CD14-positive monocyte (primary cell): ENCODE measurements at regions not wholly inside any gene's neighbourhood (a gene's known extent, or its start where the extent isn't known, plus 50 kb on each side); places are given as distances from the start of the nearest gene placed in this dataset.

Experiments
- DNase-seq, 3 donors: peaks; one replicate each; pipeline ENCODE4 v3.0.0-alpha.2; 2011 to 2022
- H2AFZ ChIP-seq: 2 replicates; pipeline ENCODE4 v1.6.0; 2012; ENCODE audit warnings: mild to moderate bottlenecking, low read depth, low read length, inconsistent platforms; ENCODE audit not compliant: insufficient read depth, poor library complexity, severe bottlenecking
- H3K27ac ChIP-seq, 2 donors: 1 replicate in 1 of 2; 2 replicates in 1 of 2; pipeline ENCODE4 v1.5.1; 2012 to 2013; ENCODE audit warnings: low read length in 2 of 2, control low read depth in 1 of 2, inconsistent platforms in 1 of 2, low read depth in 1 of 2, mild to moderate bottlenecking in 1 of 2
- H3K27me3 ChIP-seq, 2 donors: one replicate each; pipeline versions ENCODE4 v1.6.0 to v1.6.1; 2011 to 2013; ENCODE audit warnings: low read length in 2 of 2; ENCODE audit not compliant: control insufficient read depth in 2 of 2, insufficient read depth in 2 of 2
- H3K36me3 ChIP-seq, 2 donors: replicated peaks in 1 of 2; 1 replicate in 1 of 2; 2 replicates in 1 of 2; pipeline versions ENCODE4 v1.5.1 to v1.6.1; 2012 to 2013; ENCODE audit warnings: low read length in 2 of 2, control low read depth in 1 of 2, inconsistent platforms in 1 of 2, mild to moderate bottlenecking in 1 of 2; ENCODE audit not compliant: insufficient read depth in 2 of 2, control insufficient read depth in 1 of 2
- H3K4me1 ChIP-seq, 2 donors: 1 replicate in 1 of 2; 2 replicates in 1 of 2; pipeline versions ENCODE4 v1.5.1 to v1.6.1; 2012 to 2013; ENCODE audit warnings: low read length in 2 of 2, control low read depth in 1 of 2, inconsistent platforms in 1 of 2, mild to moderate bottlenecking in 1 of 2, moderate library complexity in 1 of 2; ENCODE audit not compliant: insufficient read depth in 2 of 2, control insufficient read depth in 1 of 2
- H3K4me2 ChIP-seq: replicated peaks from 2 replicates; pipeline ENCODE3; 2012; ENCODE audit warnings: low read length, moderate library complexity, mild to moderate bottlenecking; ENCODE audit not compliant: poor library complexity, severe bottlenecking; ENCODE audit errors: extremely low read depth
- H3K4me3 ChIP-seq, 3 experiments: fragments of 200-600 bp in 1 of 3; sonication (generic) in 1 of 3; replicated peaks in 1 of 3; 1 replicate in 2 of 3; 2 replicates in 1 of 3; pipeline ENCODE4 v1.5.1; 2011 to 2013; ENCODE audit warnings: low read length in 3 of 3, mild to moderate bottlenecking in 3 of 3, control low read depth in 2 of 3, low read depth in 2 of 3, inconsistent platforms in 1 of 3, moderate library complexity in 1 of 3
- H3K79me2 ChIP-seq: 2 replicates; pipeline ENCODE4 v1.6.0; 2012; ENCODE audit warnings: mild to moderate bottlenecking, control low read depth, inconsistent platforms, low read length, moderate library complexity; ENCODE audit not compliant: insufficient read depth
- H3K9ac ChIP-seq: 2 replicates; pipeline ENCODE4 v1.6.0; 2017; ENCODE audit warnings: low read length, mild to moderate bottlenecking; ENCODE audit not compliant: insufficient read depth, poor library complexity, severe bottlenecking
- H3K9me3 ChIP-seq, 2 donors: replicated peaks in 1 of 2; 1 replicate in 1 of 2; 2 replicates in 1 of 2; pipeline versions ENCODE4 v1.5.1 to v1.6.1; 2012 to 2013; ENCODE audit warnings: low read length in 2 of 2, control low read depth in 1 of 2; ENCODE audit not compliant: control insufficient read depth in 1 of 2, insufficient read depth in 1 of 2
- H4K20me1 ChIP-seq: 2 replicates; pipeline ENCODE4 v1.6.0; 2012; ENCODE audit warnings: mild to moderate bottlenecking, low read length, control low read depth, moderate library complexity; ENCODE audit not compliant: insufficient read depth
- H3K27ac Mint-ChIP-seq, 7 donors: one replicate each; pipeline ENCODE4 v1.8.0; 2020; ENCODE audit warnings: mild to moderate bottlenecking in 7 of 7, mixed read lengths in 7 of 7, moderate library complexity in 6 of 7, inconsistent platforms in 2 of 7
- H3K27me3 Mint-ChIP-seq, 3 donors: one replicate each; pipeline ENCODE4 v1.8.0; 2021 to 2022; ENCODE audit warnings: low read depth in 3 of 3, mild to moderate bottlenecking in 3 of 3, mixed read lengths in 3 of 3, moderate library complexity in 3 of 3, inconsistent platforms in 1 of 3
- H3K36me3 Mint-ChIP-seq, 2 donors: one replicate each; pipeline ENCODE4 v1.8.0; 2020; ENCODE audit warnings: mixed read lengths in 2 of 2, inconsistent platforms in 1 of 2, mild to moderate bottlenecking in 1 of 2
- H3K4me1 Mint-ChIP-seq: one replicate; pipeline ENCODE4 v1.8.0; 2020; ENCODE audit warnings: mild to moderate bottlenecking, mixed read lengths
- H3K4me3 Mint-ChIP-seq, 2 donors: one replicate each; pipeline ENCODE4 v1.8.0; 2020; ENCODE audit warnings: mild to moderate bottlenecking in 2 of 2, mixed read lengths in 2 of 2, moderate library complexity in 1 of 2
- H3K9me3 Mint-ChIP-seq, 7 donors: one replicate each; pipeline ENCODE4 v1.8.0; 2020 to 2022; ENCODE audit warnings: mixed read lengths in 7 of 7, mild to moderate bottlenecking in 6 of 7, moderate library complexity in 6 of 7, inconsistent platforms in 2 of 7
- WGBS: methylation state at CpG from one replicate; pipeline ENCODE4 v1.1.5; 2013; ENCODE audit warnings: missing lambda C conversion rate; ENCODE audit not compliant: insufficient coverage; 5-methylcytosine and 5-hydroxymethylcytosine counted together
- intact Hi-C, 2 donors: fragments of 100-400 bp; cut with micrococcal nuclease; formaldehyde crosslinking; loops; one replicate each; pipeline versions ENCODE4 v1.15.0 to v1.15.1; 2023
- TF ChIP-seq, protein P1 (sequence below): fragments of 200-600 bp; IDR thresholded peaks from one replicate; pipeline ENCODE4 v1.8.0; 2022; ENCODE audit warnings: antibody characterized with exemption, mild to moderate bottlenecking

- peaks cover 7 to 16% of the 10 kb centered on the region in 2 donors for H3K4me1 ChIP-seq
These were observed 179.2 kb upstream of the SHH start for GRCh38 chr7:155991470-155991869.

GRCh38 chr7:155988416-155988815 is 176.2 kb upstream of the SHH start:
- H3K27ac ChIP-seq = no peak overlapping the region
- H3K27ac Mint-ChIP-seq = no peak overlapping the region
- H3K9me3 Mint-ChIP-seq = peaks cover 11 to 22% (median 13%) of the 10 kb centered on the region in 7 donors
- no peaks in the 10 kb centered on the region for H4K20me1 ChIP-seq
- H3K4me3 Mint-ChIP-seq = no peak overlapping the region
- no peaks in the 10 kb centered on the region for H3K36me3 ChIP-seq
- no peak overlapping the region for H3K9ac ChIP-seq
- no peak for DNase-seq
- no peak overlapping the region for H2AFZ ChIP-seq
- no peaks in the 10 kb centered on the region for H3K4me1 ChIP-seq
- H3K27me3 ChIP-seq = no peaks in the 10 kb centered on the region
- no peak overlapping the region for H3K4me3 ChIP-seq
- TF ChIP-seq, protein P1, sequence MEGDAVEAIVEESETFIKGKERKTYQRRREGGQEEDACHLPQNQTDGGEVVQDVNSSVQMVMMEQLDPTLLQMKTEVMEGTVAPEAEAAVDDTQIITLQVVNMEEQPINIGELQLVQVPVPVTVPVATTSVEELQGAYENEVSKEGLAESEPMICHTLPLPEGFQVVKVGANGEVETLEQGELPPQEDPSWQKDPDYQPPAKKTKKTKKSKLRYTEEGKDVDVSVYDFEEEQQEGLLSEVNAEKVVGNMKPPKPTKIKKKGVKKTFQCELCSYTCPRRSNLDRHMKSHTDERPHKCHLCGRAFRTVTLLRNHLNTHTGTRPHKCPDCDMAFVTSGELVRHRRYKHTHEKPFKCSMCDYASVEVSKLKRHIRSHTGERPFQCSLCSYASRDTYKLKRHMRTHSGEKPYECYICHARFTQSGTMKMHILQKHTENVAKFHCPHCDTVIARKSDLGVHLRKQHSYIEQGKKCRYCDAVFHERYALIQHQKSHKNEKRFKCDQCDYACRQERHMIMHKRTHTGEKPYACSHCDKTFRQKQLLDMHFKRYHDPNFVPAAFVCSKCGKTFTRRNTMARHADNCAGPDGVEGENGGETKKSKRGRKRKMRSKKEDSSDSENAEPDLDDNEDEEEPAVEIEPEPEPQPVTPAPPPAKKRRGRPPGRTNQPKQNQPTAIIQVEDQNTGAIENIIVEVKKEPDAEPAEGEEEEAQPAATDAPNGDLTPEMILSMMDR = no peak
- H3K79me2 ChIP-seq = no peaks in the 10 kb centered on the region
- H3K9me3 ChIP-seq = peaks cover 5 to 14% of the 10 kb centered on the region in 2 donors
- intact Hi-C loops = no loop called here
- 91% methylated on average over 5 of the region's 6 CpGs for WGBS
- no peaks in the 10 kb centered on the region for H3K36me3 Mint-ChIP-seq
- no peak overlapping the region for H3K4me2 ChIP-seq
- no peaks in the 10 kb centered on the region for H3K4me1 Mint-ChIP-seq
- H3K27me3 Mint-ChIP-seq = peaks cover 0 to 2% (median 0%) of the 10 kb centered on the region in 3 donors

More at GRCh38 chr7:155991470-155991869, 179.2 kb upstream of the SHH start:
- Mint-ChIP-seq H3K4me3 (no peak overlapping the region), H3K27ac (no peak overlapping the region), H3K27me3 (peaks cover under 1 to 4% (median 4%) of the 10 kb centered on the region in 3 donors), H3K36me3 (no peaks in the 10 kb centered on the region), H3K4me1 (peaks cover 22% of the 10 kb centered on the region), H3K9me3 (peaks cover 9 to 23% (median 13%) of the 10 kb centered on the region in 7 donors)
- H3K27me3 ChIP-seq = no peaks in the 10 kb centered on the region
- TF ChIP-seq, protein P1 = no peak
- H3K9me3 ChIP-seq = peaks cover 5 to 14% of the 10 kb centered on the region in 2 donors
- no peak overlapping the region for H3K27ac ChIP-seq
- no peak overlapping the region for H3K4me3 ChIP-seq
- no peaks in the 10 kb centered on the region for H3K36me3 ChIP-seq
- no peak overlapping the region for H2AFZ ChIP-seq
- H3K79me2 ChIP-seq = no peaks in the 10 kb centered on the region
- no peaks in the 10 kb centered on the region for H4K20me1 ChIP-seq
- DNase-seq = no peak
- no peak overlapping the region for H3K9ac ChIP-seq
- intact Hi-C loops = no loop called here
- no peak overlapping the region for H3K4me2 ChIP-seq
- 79% methylated on average over 4 of the region's 5 CpGs for WGBS
